ENCODE measurements at regions not wholly inside any gene's neighbourhood (a gene's known extent, or its start where the extent isn't known, plus 50 kb on each side); places are given as distances from the start of the nearest gene placed in this dataset.

GRCh38 chr16:52805559-52806168, 247.0 kb downstream of the CHD9NB start:
- H3F3A ChIP-seq (replicated peaks; ENCODE audit: low read depth) = no peaks in the 10 kb centered on the region
- ATAC-seq (no peak), DNase-seq (ENCODE audit: low spot score) (no peak)
- H3K27me3 ChIP-seq (ENCODE audit: insufficient read depth) = no peaks in the 10 kb centered on the region
- H3K9me3 Mint-ChIP-seq = peaks cover 4% of the 10 kb centered on the region; the same call in 1 of the 3 replicates
- no peak overlapping the region for H3K27ac ChIP-seq (ENCODE audit: low read depth)
- no peaks in the 10 kb centered on the region for H3K36me3 Mint-ChIP-seq (ENCODE audit: low read depth)
- no peak overlapping the region; the same call in 1 of the 2 replicates for H3K27ac Mint-ChIP-seq
- H3K4me3 ChIP-seq = no peak overlapping the region
- peaks cover 2% of the 10 kb centered on the region for H3K27me3 Mint-ChIP-seq (ENCODE audit: insufficient read depth, low read depth, poor library complexity)
- no peaks in the 10 kb centered on the region for H3K4me1 Mint-ChIP-seq
- H3K4me2 ChIP-seq = no peak overlapping the region
- H3K36me3 ChIP-seq (ENCODE audit: insufficient read depth) = no peaks in the 10 kb centered on the region
- TF ChIP-seq CREB1 (CRISPR knock-in tag; IDR thresholded peaks at IDR 0.05; ENCODE audit: low read depth) (no peak), ZNF462 (CRISPR knock-in tag; IDR thresholded peaks at IDR 0.05) (no peak), REST (IDR thresholded peaks at IDR 0.05; ENCODE audit: unreplicated experiment) (no peak), POLR2AphosphoS5 (IDR thresholded peaks at IDR 0.05; ENCODE audit: low read depth) (no peak), ETS1 (IDR thresholded peaks at IDR 0.05) (no peak), CTCF (conservative IDR thresholded peaks at IDR 0.05; ENCODE audit: low read depth in 2 of 2) (no peak), ZNF331 (CRISPR knock-in tag; IDR thresholded peaks at IDR 0.05; ENCODE audit: low read depth) (no peak), JUNB (IDR thresholded peaks at IDR 0.05; ENCODE audit: unreplicated experiment) (no peak), EZH2phosphoT487 (IDR thresholded peaks at IDR 0.05; ENCODE audit: unreplicated experiment) (no peak), EZH2 (IDR thresholded peaks at IDR 0.05; ENCODE audit: low read depth, unreplicated experiment) (no peak), STAT1 (IDR thresholded peaks at IDR 0.05; ENCODE audit: unreplicated experiment) (no peak)
- H4K20me1 ChIP-seq (replicated peaks; ENCODE audit: insufficient read depth) = no peaks in the 10 kb centered on the region
- H3K79me2 ChIP-seq (replicated peaks; ENCODE audit: insufficient read depth) = no peaks in the 10 kb centered on the region
- peak overlapping the region; percentile 38; the same call in 1 of the 2 replicates for H2AFZ ChIP-seq
- no peaks in the 10 kb centered on the region for H3K4me1 ChIP-seq (ENCODE audit: insufficient read depth)
- H3K4me3 Mint-ChIP-seq = no peak overlapping the region
- H3K9me2 ChIP-seq (ENCODE audit: insufficient read depth) = peaks cover 7% of the 10 kb centered on the region; the same call in 1 of the 2 replicates

All from GM23338 (cell line).